HCT116 (cell line): ENCODE measurements at regions not wholly inside any gene's neighbourhood (a gene's known extent, or its start where the extent isn't known, plus 50 kb on each side); places are given as distances from the start of the nearest gene placed in this dataset.

Source experiments
- ATAC-seq: fragments of 200-7000 bp; cut with Tn5 transposase; 2 replicates; pipeline ENCODE4 v1.9.1; 2020; ENCODE audit warnings: mild to moderate bottlenecking, moderate library complexity
- BruUV-seq: library from RNA; stranded (reverse); fragments of 400-500 nt; replicated peaks from 2 replicates; lab custom pipeline; 2021; lab: Mats Ljungman, UMichigan
- CTCF ChIA-PET: fragments of 300-600 bp; sonication (Branson Sonifier 250); formaldehyde crosslinking; loops from one replicate; lab custom pipeline; 2021; ENCODE audit warnings: antibody characterized with exemption; lab: Charles Lee
- POLR2A ChIA-PET: fragments of 300-600, 350-600 bp; sonication (Branson Sonifier 250); formaldehyde crosslinking; loops from one replicate; lab custom pipeline; 2021; ENCODE audit warnings: antibody characterized with exemption; lab: Charles Lee
- RAD21 ChIA-PET, 2 experiments: fragments of 300-600 bp; sonication (Branson Sonifier 250); formaldehyde crosslinking; loops; one replicate each; lab custom pipeline; 2023; ENCODE audit warnings: low total read pairs in 2 of 2; ENCODE audit not compliant: uncharacterized antibody in 2 of 2, unreplicated experiment in 2 of 2, low non-redundant PET in 1 of 2; lab: Charles Lee
- DNase-seq: peaks from one replicate; pipeline ENCODE4 v3.0.0-alpha.2; 2010; ENCODE audit warnings: low read depth, low spot score
- H2AFZ ChIP-seq: fragments of 200-600 bp; shearing (Covaris generic), sonication (generic); 2 replicates; pipeline ENCODE4 v1.6.1; 2017; ENCODE audit warnings: low read depth, mixed run types, mixed read lengths, antibody characterized with exemption, low read length; ENCODE audit not compliant: poor library complexity, severe bottlenecking
- H3K27ac ChIP-seq: 2 replicates; pipeline ENCODE4 v1.5.1; 2012; ENCODE audit warnings: low read depth, low read length
- H3K27me3 ChIP-seq: fragments of 200-600 bp; sonication (generic); 2 replicates; pipeline ENCODE4 v1.6.1; 2016; ENCODE audit warnings: mixed run types, low read length, mixed read lengths; ENCODE audit not compliant: insufficient read depth
- H3K36me3 ChIP-seq, 2 experiments: fragments of 200-500 bp in 1 of 2; fragments of 200-600 bp in 1 of 2; sonication (Bioruptor generic) in 1 of 2; sonication (generic) in 1 of 2; 2 replicates each; pipeline versions ENCODE4 v1.5.1 to v1.6.1; 2014 to 2016; ENCODE audit warnings: low read length in 2 of 2, inconsistent platforms in 1 of 2, mixed read lengths in 1 of 2, mixed run types in 1 of 2; ENCODE audit not compliant: insufficient read depth in 2 of 2, control insufficient read depth in 1 of 2
- H3K4me1 ChIP-seq, 2 experiments: fragments of 200-600 bp in 1 of 2; sonication (generic) in 1 of 2; 2 replicates each; pipeline versions ENCODE4 v1.5.1 to v1.6.1; 2012 to 2017; ENCODE audit warnings: low read length in 2 of 2, inconsistent platforms in 1 of 2, mild to moderate bottlenecking in 1 of 2, mixed read lengths in 1 of 2, mixed run types in 1 of 2, moderate library complexity in 1 of 2; ENCODE audit not compliant: insufficient read depth in 2 of 2, control insufficient read depth in 1 of 2
- H3K4me2 ChIP-seq: fragments of 200-600 bp; sonication (generic); 2 replicates; pipeline ENCODE4 v1.6.1; 2017; ENCODE audit warnings: mixed run types, low read length, mixed read lengths
- H3K4me3 ChIP-seq, 2 experiments: fragments of 200-600 bp in 1 of 2; sonication (generic) in 1 of 2; replicated peaks in 1 of 2; 2 replicates each; pipeline ENCODE4 v1.5.1; 2011 to 2016; ENCODE audit warnings: low read length in 2 of 2, control low read depth in 1 of 2, low read depth in 1 of 2, mild to moderate bottlenecking in 1 of 2, mixed read lengths in 1 of 2, mixed run types in 1 of 2
- H3K79me2 ChIP-seq: fragments of 200-600 bp; sonication (generic); 2 replicates; pipeline ENCODE4 v1.6.1; 2017; ENCODE audit warnings: mild to moderate bottlenecking, mixed run types, low read length, moderate library complexity, mixed read lengths; ENCODE audit not compliant: insufficient read depth
- H3K9ac ChIP-seq: fragments of 200-600 bp; sonication (generic); 2 replicates; pipeline ENCODE4 v1.6.1; 2016; ENCODE audit warnings: low read length, mixed read lengths
- H3K9me2 ChIP-seq: fragments of 200-600 bp; sonication (generic), shearing (Covaris generic); 2 replicates; pipeline ENCODE4 v1.6.1; 2017; ENCODE audit warnings: mixed run types, mild to moderate bottlenecking, moderate library complexity; ENCODE audit not compliant: insufficient read depth
- H3K9me3 ChIP-seq, 2 experiments: fragments of 200-500 bp in 1 of 2; fragments of 200-600 bp in 1 of 2; sonication (Bioruptor generic) in 1 of 2; sonication (generic) in 1 of 2; 2 replicates each; pipeline ENCODE4 v1.6.1; 2014 to 2017; ENCODE audit warnings: low read length in 2 of 2, mixed read lengths in 2 of 2, inconsistent platforms in 1 of 2, low read depth in 1 of 2, mild to moderate bottlenecking in 1 of 2, mixed run types in 1 of 2, moderate library complexity in 1 of 2; ENCODE audit not compliant: control insufficient read depth in 1 of 2, insufficient read depth in 1 of 2
- H4K20me1 ChIP-seq: fragments of 200-600 bp; sonication (generic), shearing (Covaris generic); 2 replicates; pipeline ENCODE4 v1.6.1; 2017; ENCODE audit warnings: mixed run types, mild to moderate bottlenecking, moderate library complexity; ENCODE audit not compliant: insufficient read depth
- ATF3 ChIP-seq: IDR thresholded peaks from 2 replicates; pipeline ENCODE4 v1.6.1; 2012
- CBX3 ChIP-seq: IDR thresholded peaks from 2 replicates; pipeline ENCODE4 v1.6.1; 2012; ENCODE audit warnings: low read depth
- CEBPB ChIP-seq: IDR thresholded peaks from 2 replicates; pipeline ENCODE4 v1.6.1; 2012; ENCODE audit warnings: low read depth
- EGR1 ChIP-seq: IDR thresholded peaks from 2 replicates; pipeline ENCODE4 v1.6.1; 2012; ENCODE audit warnings: low read depth
- EZH2 ChIP-seq: fragments of 200-600 bp; sonication (generic); IDR thresholded peaks from 2 replicates; pipeline ENCODE4 v1.6.1; 2017; ENCODE audit warnings: antibody characterized with exemption, mixed run types
- EZH2phosphoT487 ChIP-seq: fragments of 200-600 bp; IDR thresholded peaks from 2 replicates; pipeline ENCODE4 v1.6.1; 2018; ENCODE audit warnings: antibody characterized with exemption, borderline replicate concordance
- FOSL1 ChIP-seq: IDR thresholded peaks from 2 replicates; pipeline ENCODE4 v1.6.1; 2012; ENCODE audit warnings: low read depth
- MAX ChIP-seq: IDR thresholded peaks from 2 replicates; pipeline ENCODE4 v1.6.1; 2012
- POLR2A ChIP-seq: IDR thresholded peaks from 2 replicates; pipeline ENCODE4 v1.7.0; 2011; ENCODE audit warnings: borderline replicate concordance; ENCODE audit not compliant: insufficient read depth, insufficient read length; ENCODE audit errors: extremely low read depth
- POLR2AphosphoS5 ChIP-seq: IDR thresholded peaks from 2 replicates; pipeline ENCODE4 v1.6.1; 2011; ENCODE audit warnings: mild to moderate bottlenecking, low read depth, low read length, moderate library complexity
- RAD21 ChIP-seq: IDR thresholded peaks from 2 replicates; pipeline ENCODE4 v1.6.1; 2012; ENCODE audit warnings: low read depth, mild to moderate bottlenecking
- SIN3A ChIP-seq: IDR thresholded peaks from 2 replicates; pipeline ENCODE4 v1.6.1; 2012; ENCODE audit warnings: low read depth
- SRF ChIP-seq: IDR thresholded peaks from 2 replicates; pipeline ENCODE4 v1.6.1; 2012; ENCODE audit warnings: low read depth
- TCF7L2 ChIP-seq: IDR thresholded peaks from 2 replicates; pipeline ENCODE4 v1.7.0; 2011; ENCODE audit warnings: borderline replicate concordance, inconsistent platforms; ENCODE audit not compliant: insufficient read depth, insufficient read length; ENCODE audit errors: extremely low read depth
- YY1 ChIP-seq: IDR thresholded peaks from 2 replicates; pipeline ENCODE4 v1.6.1; 2011; ENCODE audit warnings: low read length, low read depth, moderate library complexity, mild to moderate bottlenecking; ENCODE audit not compliant: insufficient replicate concordance; ENCODE audit errors: extremely low read depth
- ZFX ChIP-seq: fragments of 450-650 bp; IDR thresholded peaks from 2 replicates; pipeline ENCODE4 v1.6.1; 2017
- ZNF274 ChIP-seq: fragments of 200-500 bp; sonication (Bioruptor generic); IDR thresholded peaks from 2 replicates; pipeline ENCODE4 v1.6.1; 2014; ENCODE audit warnings: mild to moderate bottlenecking, low read depth, low read length, inconsistent platforms
- intact Hi-C: fragments of 100-400 bp; cut with micrococcal nuclease; formaldehyde crosslinking; loops from 2 replicates; pipeline ENCODE4 v1.10.0; 2022
- TF ChIP-seq, protein P1 (sequence below), 3 experiments: fragments of 200-600 bp in 1 of 3; sonication (generic) in 1 of 3; IDR thresholded peaks in 2 of 3; conservative IDR thresholded peaks in 1 of 3; 2 replicates each; pipeline ENCODE4 v1.5.1; 2012 to 2017; ENCODE audit warnings: low read depth in 2 of 3, low read length in 2 of 3, antibody characterized with exemption in 1 of 3, borderline replicate concordance in 1 of 3, control low read depth in 1 of 3, mild to moderate bottlenecking in 1 of 3, mixed read lengths in 1 of 3, mixed run types in 1 of 3, moderate library complexity in 1 of 3; ENCODE audit not compliant: insufficient read depth in 1 of 3
- TF ChIP-seq, protein P2 (sequence below): IDR thresholded peaks from 2 replicates; pipeline ENCODE4 v1.6.1; 2011; ENCODE audit warnings: mild to moderate bottlenecking, low read length, moderate library complexity; ENCODE audit not compliant: insufficient replicate concordance; ENCODE audit errors: extremely low read depth

DNA sequence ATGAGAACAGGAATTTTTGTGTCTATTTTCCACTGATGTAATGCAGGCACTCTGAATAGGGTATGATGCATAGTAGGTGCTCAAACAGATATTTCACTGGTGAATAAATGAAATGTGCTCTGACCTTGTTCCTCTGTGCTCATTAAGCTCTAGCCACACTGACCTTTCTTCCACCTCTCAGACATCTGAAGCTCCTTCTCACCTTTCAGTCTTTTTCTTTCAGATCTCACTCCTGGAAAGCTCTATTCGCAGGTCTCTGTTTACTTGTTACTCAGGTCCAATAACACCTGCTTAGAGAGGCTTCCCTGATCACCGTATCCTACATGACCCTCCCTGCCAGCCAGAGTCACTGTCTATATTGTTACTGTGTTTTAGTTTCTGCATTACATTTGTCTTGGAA is 59.2 kb upstream of the IVNS1ABP start:
- H3K9me3 ChIP-seq: no peaks in the 10 kb centered on the region
- no peaks in the 10 kb centered on the region for H4K20me1 ChIP-seq
- no TSS peak for BruUV-seq
- H3K4me1 ChIP-seq: no peaks in the 10 kb centered on the region
- intact Hi-C loops: no loop called here
- no peaks in the 10 kb centered on the region for H3K79me2 ChIP-seq
- no peak overlapping the region for H3K9ac ChIP-seq
- ATAC-seq (no peak), DNase-seq (no peak)
- no peak overlapping the region for H3K4me2 ChIP-seq
- RAD21 ChIA-PET: no interaction called here
- no peak overlapping the region for H3K27ac ChIP-seq
- H2AFZ ChIP-seq: no peak overlapping the region
- H3K9me2 ChIP-seq: no peaks in the 10 kb centered on the region
- POLR2A ChIA-PET: no interaction called here
- H3K27me3 ChIP-seq: no peaks in the 10 kb centered on the region
- no peak overlapping the region for H3K4me3 ChIP-seq
- no peaks in the 10 kb centered on the region for H3K36me3 ChIP-seq
- CTCF ChIA-PET: no interaction called here
- TF ChIP-seq YY1 (no peak), FOSL1 (no peak), MAX (no peak)

- no peak for DNase-seq
- TF ChIP-seq TCF7L2 (no peak), POLR2AphosphoS5 (no peak), EGR1 (no peak), RAD21 (no peak), CEBPB (no peak), ATF3 (no peak), ZNF274 (no peak), EZH2 (no peak), CBX3 (no peak), ZFX (no peak), FOSL1 (no peak), POLR2A (no peak), SRF (no peak), EZH2phosphoT487 (no peak), SIN3A (no peak)
- TF ChIP-seq, protein P1, sequence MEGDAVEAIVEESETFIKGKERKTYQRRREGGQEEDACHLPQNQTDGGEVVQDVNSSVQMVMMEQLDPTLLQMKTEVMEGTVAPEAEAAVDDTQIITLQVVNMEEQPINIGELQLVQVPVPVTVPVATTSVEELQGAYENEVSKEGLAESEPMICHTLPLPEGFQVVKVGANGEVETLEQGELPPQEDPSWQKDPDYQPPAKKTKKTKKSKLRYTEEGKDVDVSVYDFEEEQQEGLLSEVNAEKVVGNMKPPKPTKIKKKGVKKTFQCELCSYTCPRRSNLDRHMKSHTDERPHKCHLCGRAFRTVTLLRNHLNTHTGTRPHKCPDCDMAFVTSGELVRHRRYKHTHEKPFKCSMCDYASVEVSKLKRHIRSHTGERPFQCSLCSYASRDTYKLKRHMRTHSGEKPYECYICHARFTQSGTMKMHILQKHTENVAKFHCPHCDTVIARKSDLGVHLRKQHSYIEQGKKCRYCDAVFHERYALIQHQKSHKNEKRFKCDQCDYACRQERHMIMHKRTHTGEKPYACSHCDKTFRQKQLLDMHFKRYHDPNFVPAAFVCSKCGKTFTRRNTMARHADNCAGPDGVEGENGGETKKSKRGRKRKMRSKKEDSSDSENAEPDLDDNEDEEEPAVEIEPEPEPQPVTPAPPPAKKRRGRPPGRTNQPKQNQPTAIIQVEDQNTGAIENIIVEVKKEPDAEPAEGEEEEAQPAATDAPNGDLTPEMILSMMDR (IDR thresholded peaks at IDR 0.05 in 2 of 3, conservative IDR thresholded peaks at IDR 0.05 in 1 of 3; ENCODE audit: borderline replicate concordance in 1 of 3, insufficient read depth in 1 of 3, low read depth in 2 of 3, low read length in 2 of 3): no peak
- TF ChIP-seq, protein P2, sequence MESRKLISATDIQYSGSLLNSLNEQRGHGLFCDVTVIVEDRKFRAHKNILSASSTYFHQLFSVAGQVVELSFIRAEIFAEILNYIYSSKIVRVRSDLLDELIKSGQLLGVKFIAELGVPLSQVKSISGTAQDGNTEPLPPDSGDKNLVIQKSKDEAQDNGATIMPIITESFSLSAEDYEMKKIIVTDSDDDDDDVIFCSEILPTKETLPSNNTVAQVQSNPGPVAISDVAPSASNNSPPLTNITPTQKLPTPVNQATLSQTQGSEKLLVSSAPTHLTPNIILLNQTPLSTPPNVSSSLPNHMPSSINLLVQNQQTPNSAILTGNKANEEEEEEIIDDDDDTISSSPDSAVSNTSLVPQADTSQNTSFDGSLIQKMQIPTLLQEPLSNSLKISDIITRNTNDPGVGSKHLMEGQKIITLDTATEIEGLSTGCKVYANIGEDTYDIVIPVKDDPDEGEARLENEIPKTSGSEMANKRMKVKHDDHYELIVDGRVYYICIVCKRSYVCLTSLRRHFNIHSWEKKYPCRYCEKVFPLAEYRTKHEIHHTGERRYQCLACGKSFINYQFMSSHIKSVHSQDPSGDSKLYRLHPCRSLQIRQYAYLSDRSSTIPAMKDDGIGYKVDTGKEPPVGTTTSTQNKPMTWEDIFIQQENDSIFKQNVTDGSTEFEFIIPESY: no peak
These were observed 58.5 kb upstream of the IVNS1ABP start for GRCh38 chr1:185375583-185375982.

More at GRCh38 chr1:185375583-185375982, 58.5 kb upstream of the IVNS1ABP start:
- CTCF ChIA-PET: no interaction called here
- H3K9me2 ChIP-seq: no peaks in the 10 kb centered on the region
- POLR2A ChIA-PET: no interaction called here
- no peaks in the 10 kb centered on the region for H3K4me1 ChIP-seq
- no peak overlapping the region for H2AFZ ChIP-seq
- no peaks in the 10 kb centered on the region for H3K36me3 ChIP-seq
- H3K9ac ChIP-seq: no peak overlapping the region
- RAD21 ChIA-PET: no interaction called here
- no peak overlapping the region for H3K4me2 ChIP-seq
- intact Hi-C loops: no loop called here
- no peaks in the 10 kb centered on the region for H3K9me3 ChIP-seq
- H3K27ac ChIP-seq: no peak overlapping the region
- ATAC-seq: no peak
- no peaks in the 10 kb centered on the region for H4K20me1 ChIP-seq
- no peaks in the 10 kb centered on the region for H3K27me3 ChIP-seq
- no peaks in the 10 kb centered on the region for H3K79me2 ChIP-seq
- H3K4me3 ChIP-seq: no peak overlapping the region
- no TSS peak for BruUV-seq
